Epithelial cell of esophagus (primary cell): ENCODE measurements at regions not wholly inside any gene's neighbourhood (a gene's known extent, or its start where the extent isn't known, plus 50 kb on each side); places are given as distances from the start of the nearest gene placed in this dataset.
"Not testable (repeated sequence)": the region's sequence is repeated elsewhere in the genome, so short reads cannot be mapped to it uniquely, and the experiment has no call there.

ENCODE experiments used
- DNase-seq: peaks from one replicate; pipeline ENCODE4 v3.0.0; 2010; ENCODE audit warnings: low read depth
- H3K4me3 ChIP-seq: 2 replicates; pipeline ENCODE4 v1.5.1; 2011; ENCODE audit warnings: mild to moderate bottlenecking, low read length, control low read depth
- TF ChIP-seq, protein P1 (sequence below): IDR thresholded peaks from 2 replicates; pipeline ENCODE4 v1.5.1; 2011; ENCODE audit warnings: low read depth, mild to moderate bottlenecking, low read length, control low read depth, inconsistent platforms; ENCODE audit not compliant: insufficient read depth; ENCODE audit errors: missing control alignments

DNA sequence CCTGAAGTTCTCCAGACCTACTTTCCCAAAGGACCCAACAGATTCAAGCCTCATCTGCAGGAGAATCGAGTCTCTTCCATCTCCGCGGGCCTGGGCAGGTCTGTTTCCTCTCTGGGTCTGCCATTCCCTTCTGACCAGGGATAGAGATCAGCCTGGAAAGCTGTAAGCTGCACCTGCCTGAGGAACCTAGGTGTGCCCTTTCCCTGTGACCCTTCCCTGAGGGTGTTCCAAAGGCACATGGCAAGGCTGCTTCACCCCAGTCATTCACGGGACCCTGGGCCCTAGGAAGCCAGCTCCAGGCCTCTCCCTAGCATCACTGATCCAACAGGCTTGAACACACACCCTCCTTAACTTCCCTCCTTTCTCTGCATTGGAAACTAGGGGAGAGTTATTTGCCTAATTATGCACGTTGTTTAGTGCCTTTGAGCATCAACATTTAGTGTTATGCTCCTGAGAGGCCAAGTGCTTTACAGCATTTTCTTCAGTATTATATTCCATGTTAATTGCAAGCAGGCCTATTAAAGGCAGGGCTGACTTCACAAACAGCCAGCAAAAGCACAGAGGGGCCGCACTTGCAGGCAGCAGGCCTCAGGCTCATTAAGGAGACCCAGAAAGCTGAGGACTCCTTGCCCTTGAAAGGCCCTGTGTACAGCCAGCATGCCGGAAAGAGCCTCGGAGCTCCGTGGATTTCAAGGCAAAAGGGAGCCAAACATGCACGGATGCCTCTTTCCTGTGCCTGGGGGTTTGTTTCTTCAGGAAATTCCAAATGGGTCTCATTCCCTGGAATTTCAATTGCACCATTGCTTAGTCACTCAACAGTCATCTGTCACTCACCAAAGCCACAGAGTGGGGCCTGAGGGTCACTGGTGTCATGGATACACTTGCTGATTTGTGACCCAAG lies 91.0 kb upstream of the FAM20C start:
- TF ChIP-seq, protein P1, sequence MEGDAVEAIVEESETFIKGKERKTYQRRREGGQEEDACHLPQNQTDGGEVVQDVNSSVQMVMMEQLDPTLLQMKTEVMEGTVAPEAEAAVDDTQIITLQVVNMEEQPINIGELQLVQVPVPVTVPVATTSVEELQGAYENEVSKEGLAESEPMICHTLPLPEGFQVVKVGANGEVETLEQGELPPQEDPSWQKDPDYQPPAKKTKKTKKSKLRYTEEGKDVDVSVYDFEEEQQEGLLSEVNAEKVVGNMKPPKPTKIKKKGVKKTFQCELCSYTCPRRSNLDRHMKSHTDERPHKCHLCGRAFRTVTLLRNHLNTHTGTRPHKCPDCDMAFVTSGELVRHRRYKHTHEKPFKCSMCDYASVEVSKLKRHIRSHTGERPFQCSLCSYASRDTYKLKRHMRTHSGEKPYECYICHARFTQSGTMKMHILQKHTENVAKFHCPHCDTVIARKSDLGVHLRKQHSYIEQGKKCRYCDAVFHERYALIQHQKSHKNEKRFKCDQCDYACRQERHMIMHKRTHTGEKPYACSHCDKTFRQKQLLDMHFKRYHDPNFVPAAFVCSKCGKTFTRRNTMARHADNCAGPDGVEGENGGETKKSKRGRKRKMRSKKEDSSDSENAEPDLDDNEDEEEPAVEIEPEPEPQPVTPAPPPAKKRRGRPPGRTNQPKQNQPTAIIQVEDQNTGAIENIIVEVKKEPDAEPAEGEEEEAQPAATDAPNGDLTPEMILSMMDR = no peak
- peak; percentile 78 for DNase-seq
- H3K4me3 ChIP-seq = no peak overlapping the region

DNA sequence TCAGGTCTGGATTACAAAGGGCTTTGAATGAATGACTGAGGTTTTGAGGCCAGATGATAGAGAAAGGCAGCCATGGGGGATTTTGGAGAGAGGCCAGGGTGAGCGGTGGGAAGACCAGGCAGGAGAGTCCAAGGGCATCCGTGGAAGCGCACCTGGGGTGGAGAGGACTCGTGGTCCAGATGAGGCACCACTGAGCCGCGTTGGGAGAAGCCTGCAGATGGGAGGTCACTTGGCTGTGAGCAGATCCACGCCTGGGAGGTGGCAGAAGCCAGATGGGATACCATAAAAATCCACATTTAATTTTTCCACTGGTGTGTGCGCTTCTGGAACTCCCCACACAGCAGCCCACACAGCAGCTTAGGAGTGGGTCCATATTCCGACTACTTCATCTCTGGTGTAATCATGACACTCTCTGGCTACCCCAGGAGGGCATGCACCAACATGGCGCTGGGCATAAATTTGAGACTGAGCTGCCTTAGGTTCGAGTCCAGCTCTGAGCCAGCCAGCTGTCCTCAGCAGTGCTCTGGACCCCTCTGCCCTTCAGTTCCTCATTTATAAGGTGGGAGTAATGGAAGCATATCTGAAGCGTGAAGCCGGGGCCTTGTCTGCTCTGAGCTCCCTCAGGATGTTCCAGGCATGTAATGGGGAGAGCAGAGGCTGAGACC lies 90.2 kb upstream of the FAM20C start:
- TF ChIP-seq, protein P1 = no peak
- no peak for DNase-seq
- H3K4me3 ChIP-seq = no peak overlapping the region

DNA sequence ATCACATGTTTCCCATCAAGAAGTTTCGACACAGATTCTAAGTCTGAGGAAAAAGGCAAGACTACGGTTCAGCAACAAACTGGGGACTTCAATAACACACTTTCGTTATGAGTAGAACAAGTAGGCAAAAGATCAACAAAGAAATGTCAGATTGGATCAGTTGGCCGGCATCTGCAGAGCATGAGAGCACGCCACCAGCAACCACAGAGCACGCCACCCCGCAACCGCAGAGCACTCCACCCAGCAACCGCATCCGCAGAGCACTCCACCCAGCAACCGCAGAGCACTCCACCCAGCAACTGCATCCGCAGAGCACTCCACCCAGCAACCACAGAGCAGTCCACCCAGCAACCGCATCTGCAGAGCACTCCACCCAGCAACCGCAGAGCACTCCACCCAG lies 89.7 kb upstream of the FAM20C start:
- H3K4me3 ChIP-seq = no peak overlapping the region
- TF ChIP-seq, protein P1 = no peak
- DNase-seq = no peak

DNA sequence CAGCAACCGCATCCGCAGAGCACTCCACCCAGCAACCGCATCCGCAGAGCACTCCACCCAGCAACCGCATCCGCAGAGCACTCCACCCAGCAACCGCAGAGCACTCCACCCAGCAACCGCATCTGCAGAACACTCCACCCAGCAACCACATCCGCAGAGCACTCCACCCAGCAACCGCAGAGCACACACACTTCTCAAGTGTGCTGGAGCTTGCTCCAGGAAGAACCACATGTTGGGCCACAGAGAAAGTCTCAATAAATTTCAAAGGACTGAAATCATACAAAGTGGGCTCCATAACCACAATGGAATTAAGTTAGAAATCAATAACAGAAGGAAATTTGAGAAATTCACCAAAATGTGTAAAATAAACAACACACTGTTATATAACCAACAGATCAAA lies 88.4 kb upstream of the FAM20C start:
- not testable (repeated sequence) for H3K4me3 ChIP-seq, DNase-seq

DNA sequence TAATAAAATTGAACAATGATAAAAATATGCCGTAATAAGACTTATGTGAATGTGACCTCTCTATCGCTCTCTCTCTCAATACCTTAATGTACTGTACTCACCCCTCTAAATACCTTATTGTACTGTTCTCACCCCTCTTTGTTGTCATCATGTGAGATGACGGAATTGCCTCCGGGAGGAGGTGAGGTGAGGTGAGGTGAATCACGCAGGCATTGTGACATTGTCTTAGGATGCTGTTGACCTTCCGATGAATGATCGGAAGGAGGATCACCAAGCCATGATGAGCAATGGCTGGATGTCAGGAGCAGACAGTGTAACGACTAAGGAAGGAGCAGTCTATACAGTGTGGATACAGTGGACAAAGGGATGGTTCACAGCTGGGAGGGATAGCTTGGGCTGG lies 87.4 kb upstream of the FAM20C start:
- peak; percentile 80 for DNase-seq
- no peak overlapping the region for H3K4me3 ChIP-seq
- TF ChIP-seq, protein P1 = no peak

DNA sequence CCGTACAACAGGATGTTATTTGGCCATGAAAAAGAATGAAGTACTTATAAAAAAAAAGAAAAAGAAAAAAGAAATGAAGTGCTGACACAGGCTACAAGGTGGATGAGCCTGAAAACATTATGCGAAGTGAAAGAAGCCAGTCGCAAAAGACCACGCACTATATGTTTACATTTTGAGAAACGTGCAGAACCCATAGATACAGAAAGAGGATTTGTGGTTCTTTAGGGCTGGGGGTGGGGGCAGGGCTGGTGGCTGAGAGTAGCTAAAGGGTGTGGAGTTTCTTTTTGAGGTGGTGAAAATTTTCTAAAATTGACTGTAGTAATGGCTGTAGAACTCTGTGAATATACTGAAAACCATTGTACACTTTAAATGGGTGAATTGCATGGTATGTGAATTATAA lies 86.0 kb upstream of the FAM20C start:
- H3K4me3 ChIP-seq = no peak overlapping the region
- TF ChIP-seq, protein P1 = no peak
- DNase-seq = no peak

DNA sequence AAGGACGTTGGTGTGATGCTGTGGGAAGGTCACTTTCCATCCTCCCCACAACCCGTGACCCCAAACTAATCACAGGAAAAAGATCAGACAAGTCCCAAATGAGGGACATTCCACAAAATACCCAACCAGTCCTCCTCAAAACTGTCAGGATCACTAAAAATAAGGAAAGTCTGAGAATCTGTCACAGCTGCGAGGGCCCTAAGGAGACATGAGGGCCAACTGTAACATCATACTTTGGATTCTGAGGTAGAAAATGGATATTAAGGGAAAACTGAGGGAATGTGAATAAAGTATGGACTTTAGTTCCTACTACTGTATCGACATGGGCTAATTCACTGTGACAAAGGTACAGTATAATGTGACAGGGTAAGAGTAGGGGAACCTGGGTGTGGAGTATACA lies 85.1 kb upstream of the FAM20C start:
- no peak for DNase-seq
- TF ChIP-seq, protein P1 = no peak
- H3K4me3 ChIP-seq = no peak overlapping the region
